HepG2 (cell line): ENCODE measurements at regions not wholly inside any gene's neighbourhood (a gene's known extent, or its start where the extent isn't known, plus 50 kb on each side); places are given as distances from the start of the nearest gene placed in this dataset.

Experiments used
- CTCF ChIP-seq: sonication (generic); formaldehyde crosslinking; IDR thresholded peaks from 2 replicates; pipeline ENCODE4 v1.5.0; 2020; ENCODE audit warnings: mild to moderate bottlenecking, missing genetic modification reagents, moderate library complexity
- IRF1 ChIP-seq: sonication (generic); formaldehyde crosslinking; IDR thresholded peaks from 2 replicates; pipeline ENCODE4 v1.4.0; 2020; ENCODE audit warnings: low read depth, mild to moderate bottlenecking, missing genetic modification reagents
- NCOR1 ChIP-seq: fragments of 200-600 bp; sonication (generic); IDR thresholded peaks from 2 replicates; pipeline ENCODE4 v1.7.0; 2017; ENCODE audit warnings: antibody characterized with exemption, low read length, borderline replicate concordance
- NFKB2 ChIP-seq: sonication (generic); formaldehyde crosslinking; IDR thresholded peaks from 2 replicates; pipeline ENCODE4 v1.4.0; 2020; ENCODE audit warnings: missing genetic modification reagents, borderline replicate concordance
- NR1H2 ChIP-seq: sonication (generic); formaldehyde crosslinking; IDR thresholded peaks from 2 replicates; pipeline ENCODE4 v1.8.1; 2022; ENCODE audit warnings: low read depth, missing genetic modification reagents, borderline replicate concordance
- POLR2AphosphoS5 ChIP-seq: IDR thresholded peaks from 2 replicates; pipeline ENCODE4 v1.6.1; 2012; ENCODE audit warnings: low read depth, low read length
- RAD51 ChIP-seq: fragments of 450-650 bp; IDR thresholded peaks from 2 replicates; pipeline ENCODE4 v1.6.1; 2016; ENCODE audit warnings: borderline replicate concordance
- RBFOX2 ChIP-seq: fragments of 200-400 bp; formaldehyde crosslinking; IDR thresholded peaks from 2 replicates; pipeline ENCODE4 v1.6.1; 2017; ENCODE audit warnings: low read depth, mild to moderate bottlenecking, low read length
- YY1 ChIP-seq: IDR thresholded peaks from 2 replicates; pipeline ENCODE4 v1.6.1; 2011; ENCODE audit warnings: low read length, low read depth, moderate library complexity, mild to moderate bottlenecking; ENCODE audit not compliant: insufficient read depth, insufficient replicate concordance
- ZNF224 ChIP-seq: sonication (generic); formaldehyde crosslinking; IDR thresholded peaks from 2 replicates; pipeline ENCODE4 v1.5.0; 2020; ENCODE audit warnings: mild to moderate bottlenecking, missing genetic modification reagents
- ZNF7 ChIP-seq: IDR thresholded peaks from 2 replicates; pipeline ENCODE4 v1.6.1; 2016; ENCODE audit warnings: missing biosample characterization, missing genetic modification reagents
- ZSCAN25 ChIP-seq: sonication (generic); formaldehyde crosslinking; IDR thresholded peaks from 2 replicates; pipeline ENCODE4 v1.8.0; 2022; ENCODE audit warnings: mild to moderate bottlenecking, missing genetic modification reagents

- TF ChIP-seq NFKB2 (CRISPR knock-in tag): no peak
- no peak for TF ChIP-seq CTCF (CRISPR knock-in tag)
- TF ChIP-seq YY1: no peak
- no peak for TF ChIP-seq IRF1
- no peak for TF ChIP-seq RBFOX2
- no peak for TF ChIP-seq ZNF7
- no peak for TF ChIP-seq POLR2AphosphoS5
- no peak for TF ChIP-seq ZSCAN25 (CRISPR knock-in tag)
- no peak for TF ChIP-seq RAD51
- TF ChIP-seq NCOR1: no peak
- no peak for TF ChIP-seq ZNF224 (CRISPR knock-in tag)
- no peak for TF ChIP-seq NR1H2 (CRISPR knock-in tag)
These were observed 514.0 kb upstream of the ADAMTS5 start for GRCh38 chr21:27480841-27481261.
